ENCODE measurements at regions not wholly inside any gene's neighbourhood (a gene's known extent, or its start where the extent isn't known, plus 50 kb on each side); places are given as distances from the start of the nearest gene placed in this dataset.

GRCh38 chr9:118423021-118423420, 718.8 kb downstream of the TLR4 start:
- ChIA-PET POLR2A (no interaction called here), CTCF (no interaction called here)
- TF ChIP-seq CTCF (IDR thresholded peaks at IDR 0.05; ENCODE audit: insufficient read depth, low read depth, low read length), result no peak
- Histone ChIP-seq H3K27me3 (ENCODE audit: control insufficient read depth, insufficient read depth, low read length) (no peaks in the 10 kb centered on the region), H3K36me3 (ENCODE audit: control insufficient read depth, insufficient read depth, low read length) (no peaks in the 10 kb centered on the region), H3K4me3 (ENCODE audit: low read depth, low read length) (no peak overlapping the region)
- no peak for DNase-seq (ENCODE audit: low read depth)

GRCh38 chr9:118423721-118424120, 719.5 kb downstream of the TLR4 start:
- ChIA-PET POLR2A (no interaction called here), CTCF (no interaction called here)
- Histone ChIP-seq H3K4me3 (ENCODE audit: low read depth, low read length) (no peak overlapping the region), H3K27me3 (ENCODE audit: control insufficient read depth, insufficient read depth, low read length) (no peaks in the 10 kb centered on the region), H3K36me3 (ENCODE audit: control insufficient read depth, insufficient read depth, low read length) (no peaks in the 10 kb centered on the region)
- DNase-seq (ENCODE audit: low read depth), result no peak
- TF ChIP-seq CTCF (IDR thresholded peaks at IDR 0.05; ENCODE audit: insufficient read depth, low read depth, low read length), result no peak

- Histone ChIP-seq H3K4me3 (ENCODE audit: low read depth, low read length) (no peak overlapping the region), H3K27me3 (ENCODE audit: control insufficient read depth, insufficient read depth, low read length) (no peaks in the 10 kb centered on the region), H3K36me3 (ENCODE audit: control insufficient read depth, insufficient read depth, low read length) (no peaks in the 10 kb centered on the region)
- ChIA-PET POLR2A (no interaction called here), CTCF (interaction anchor here (0.6 kb wide), 1 partner anchor 146 kb away, joined by 3 read pairs; no protein-coding TSS in a partner anchor)
- no peak for TF ChIP-seq CTCF (IDR thresholded peaks at IDR 0.05; ENCODE audit: insufficient read depth, low read depth, low read length)
- DNase-seq (ENCODE audit: low read depth), result no peak
Observed at GRCh38 chr9:118426772-118427171, 722.6 kb downstream of the TLR4 start.

GRCh38 chr9:118438810-118439209, 734.6 kb downstream of the TLR4 start:
- POLR2A ChIA-PET, result no interaction called here
- no peak for TF ChIP-seq CTCF (IDR thresholded peaks at IDR 0.05; ENCODE audit: insufficient read depth, low read depth, low read length)

GRCh38 chr9:118439441-118439840, 735.2 kb downstream of the TLR4 start:
- ChIA-PET POLR2A (no interaction called here), CTCF (no interaction called here)
- TF ChIP-seq CTCF (IDR thresholded peaks at IDR 0.05; ENCODE audit: insufficient read depth, low read depth, low read length), result no peak
- DNase-seq (ENCODE audit: low read depth), result no peak
- Histone ChIP-seq H3K4me3 (ENCODE audit: low read depth, low read length) (no peak overlapping the region), H3K36me3 (ENCODE audit: control insufficient read depth, insufficient read depth, low read length) (no peaks in the 10 kb centered on the region), H3K27me3 (ENCODE audit: control insufficient read depth, insufficient read depth, low read length) (no peaks in the 10 kb centered on the region)

More at GRCh38 chr9:118438810-118439209, 734.6 kb downstream of the TLR4 start:
- Histone ChIP-seq H3K27me3 (ENCODE audit: control insufficient read depth, insufficient read depth, low read length) (no peaks in the 10 kb centered on the region), H3K4me3 (ENCODE audit: low read depth, low read length) (no peak overlapping the region), H3K36me3 (ENCODE audit: control insufficient read depth, insufficient read depth, low read length) (no peaks in the 10 kb centered on the region)
- no peak for DNase-seq (ENCODE audit: low read depth)
- CTCF ChIA-PET, result no interaction called here

Measured in BJ (cell line).